ENCODE measurements at regions not wholly inside any gene's neighbourhood (a gene's known extent, or its start where the extent isn't known, plus 50 kb on each side); places are given as distances from the start of the nearest gene placed in this dataset.

DNA sequence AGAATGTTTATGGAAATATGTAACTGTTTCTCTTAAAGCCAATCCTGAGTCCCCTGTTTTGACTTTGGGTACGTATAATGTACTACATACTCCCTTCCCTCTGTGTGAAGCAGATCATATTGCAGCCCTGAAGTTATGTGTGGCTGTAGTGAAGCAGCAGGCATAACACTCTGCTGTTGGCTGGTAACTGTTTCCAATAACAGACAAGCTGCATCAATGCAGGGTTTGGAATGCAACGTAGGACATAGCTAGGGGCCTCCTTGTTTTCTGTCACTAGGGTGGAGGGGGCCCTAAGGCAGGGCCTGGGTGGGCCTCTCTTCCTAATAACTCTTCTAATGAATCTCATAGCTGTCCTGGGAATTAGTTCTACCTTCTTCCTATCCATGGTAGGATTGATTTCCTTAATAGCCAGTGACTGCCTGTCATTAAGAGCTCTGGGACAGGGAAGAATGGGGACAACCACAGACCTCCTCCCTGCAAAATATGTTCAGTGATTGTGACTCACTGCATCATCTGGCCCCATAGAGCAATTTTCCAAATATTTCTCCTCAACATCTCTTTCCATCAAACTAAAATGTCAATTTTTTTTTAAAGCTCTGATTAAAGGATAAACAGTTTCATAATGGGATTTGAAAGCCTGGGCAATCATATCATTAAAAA lies 129.6 kb upstream of the HMHB1 start:
- TF ChIP-seq, protein P1, sequence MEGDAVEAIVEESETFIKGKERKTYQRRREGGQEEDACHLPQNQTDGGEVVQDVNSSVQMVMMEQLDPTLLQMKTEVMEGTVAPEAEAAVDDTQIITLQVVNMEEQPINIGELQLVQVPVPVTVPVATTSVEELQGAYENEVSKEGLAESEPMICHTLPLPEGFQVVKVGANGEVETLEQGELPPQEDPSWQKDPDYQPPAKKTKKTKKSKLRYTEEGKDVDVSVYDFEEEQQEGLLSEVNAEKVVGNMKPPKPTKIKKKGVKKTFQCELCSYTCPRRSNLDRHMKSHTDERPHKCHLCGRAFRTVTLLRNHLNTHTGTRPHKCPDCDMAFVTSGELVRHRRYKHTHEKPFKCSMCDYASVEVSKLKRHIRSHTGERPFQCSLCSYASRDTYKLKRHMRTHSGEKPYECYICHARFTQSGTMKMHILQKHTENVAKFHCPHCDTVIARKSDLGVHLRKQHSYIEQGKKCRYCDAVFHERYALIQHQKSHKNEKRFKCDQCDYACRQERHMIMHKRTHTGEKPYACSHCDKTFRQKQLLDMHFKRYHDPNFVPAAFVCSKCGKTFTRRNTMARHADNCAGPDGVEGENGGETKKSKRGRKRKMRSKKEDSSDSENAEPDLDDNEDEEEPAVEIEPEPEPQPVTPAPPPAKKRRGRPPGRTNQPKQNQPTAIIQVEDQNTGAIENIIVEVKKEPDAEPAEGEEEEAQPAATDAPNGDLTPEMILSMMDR (IDR thresholded peaks at IDR 0.05) = no peak
- TF ChIP-seq POLR2A (IDR thresholded peaks at IDR 0.05) = no peak
- no peak for TF ChIP-seq POLR2AphosphoS5 (IDR thresholded peaks at IDR 0.05; ENCODE audit: insufficient read depth in 1 of 2, low read depth in 1 of 2)
